ENCODE measurements at regions not wholly inside any gene's neighbourhood (a gene's known extent, or its start where the extent isn't known, plus 50 kb on each side); places are given as distances from the start of the nearest gene placed in this dataset.

DNA sequence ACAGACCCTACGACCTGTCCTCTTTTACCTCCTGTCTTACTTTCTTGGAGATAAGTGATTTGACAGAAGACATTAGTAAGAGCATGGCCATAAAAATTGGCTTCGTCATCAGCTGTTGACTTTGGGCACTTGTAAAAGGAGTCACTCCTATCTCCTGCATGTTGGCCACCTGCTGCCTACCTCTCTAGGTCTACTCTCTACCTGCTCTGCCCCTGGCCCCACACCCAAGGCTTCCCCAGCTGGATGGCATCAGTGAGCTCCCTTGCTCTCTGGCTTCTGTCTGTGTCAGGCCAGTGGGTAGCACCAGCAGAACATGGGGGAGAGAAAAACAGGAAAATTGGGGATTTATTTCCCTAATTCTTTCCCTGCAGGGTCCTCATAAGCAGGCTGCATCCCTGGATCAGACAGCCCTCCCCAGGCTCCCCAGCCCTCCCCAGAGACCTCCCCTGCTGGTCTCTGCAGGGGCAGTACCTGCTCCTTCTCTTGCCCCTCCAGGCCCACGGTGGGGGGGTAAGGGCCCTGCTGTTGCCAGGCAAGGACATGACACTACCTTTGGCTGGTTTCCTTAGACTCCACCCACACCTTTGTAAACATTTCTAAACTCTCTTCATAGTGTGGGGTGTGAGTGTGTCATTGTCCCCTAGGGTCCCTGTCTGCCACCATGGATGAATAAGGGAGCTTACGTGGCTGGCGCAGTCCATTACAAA, 157.0 kb upstream of the NECTIN1 start:
- no peaks in the 10 kb centered on the region for H3K36me3 ChIP-seq
- intact Hi-C loops (cut with DNase I): no loop called here
- no peak overlapping the region for H3K4me3 ChIP-seq
- peak; percentile 70 for DNase-seq
- H3K9me3 ChIP-seq: no peaks in the 10 kb centered on the region
- peaks cover 3% of the 10 kb centered on the region for H3K4me1 ChIP-seq
- TF ChIP-seq, protein P1, sequence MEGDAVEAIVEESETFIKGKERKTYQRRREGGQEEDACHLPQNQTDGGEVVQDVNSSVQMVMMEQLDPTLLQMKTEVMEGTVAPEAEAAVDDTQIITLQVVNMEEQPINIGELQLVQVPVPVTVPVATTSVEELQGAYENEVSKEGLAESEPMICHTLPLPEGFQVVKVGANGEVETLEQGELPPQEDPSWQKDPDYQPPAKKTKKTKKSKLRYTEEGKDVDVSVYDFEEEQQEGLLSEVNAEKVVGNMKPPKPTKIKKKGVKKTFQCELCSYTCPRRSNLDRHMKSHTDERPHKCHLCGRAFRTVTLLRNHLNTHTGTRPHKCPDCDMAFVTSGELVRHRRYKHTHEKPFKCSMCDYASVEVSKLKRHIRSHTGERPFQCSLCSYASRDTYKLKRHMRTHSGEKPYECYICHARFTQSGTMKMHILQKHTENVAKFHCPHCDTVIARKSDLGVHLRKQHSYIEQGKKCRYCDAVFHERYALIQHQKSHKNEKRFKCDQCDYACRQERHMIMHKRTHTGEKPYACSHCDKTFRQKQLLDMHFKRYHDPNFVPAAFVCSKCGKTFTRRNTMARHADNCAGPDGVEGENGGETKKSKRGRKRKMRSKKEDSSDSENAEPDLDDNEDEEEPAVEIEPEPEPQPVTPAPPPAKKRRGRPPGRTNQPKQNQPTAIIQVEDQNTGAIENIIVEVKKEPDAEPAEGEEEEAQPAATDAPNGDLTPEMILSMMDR (IDR thresholded peaks at IDR 0.05): no peak
- H3K27me3 ChIP-seq: no peaks in the 10 kb centered on the region
- no peak overlapping the region for H3K9ac ChIP-seq (ENCODE audit: low read depth in 2 of 2, low read length in 2 of 2)
- H3K27ac ChIP-seq: no peak overlapping the region

DNA sequence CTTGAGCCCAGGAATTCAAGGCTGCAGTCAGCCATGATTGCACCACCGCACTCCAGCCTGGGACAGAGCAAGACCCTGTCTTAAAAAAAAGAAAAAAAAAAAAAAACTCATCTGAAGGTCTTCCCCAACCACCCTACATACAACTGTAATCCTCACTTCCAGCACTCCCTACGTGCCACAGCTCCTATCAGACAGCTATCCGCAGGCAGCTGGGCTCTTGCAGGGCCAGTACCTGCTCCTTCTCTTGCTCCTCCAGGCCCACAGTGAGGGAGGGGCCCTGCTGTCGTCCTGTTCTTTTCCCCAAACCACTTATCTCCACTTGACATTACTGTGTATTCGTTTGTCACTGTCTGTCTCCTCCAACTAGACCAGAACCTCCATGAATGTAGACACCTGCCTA, 156.1 kb upstream of the NECTIN1 start:
- Histone ChIP-seq H3K4me1 (peaks cover 3% of the 10 kb centered on the region), H3K9me3 (no peaks in the 10 kb centered on the region), H3K27ac (no peak overlapping the region), H3K36me3 (no peaks in the 10 kb centered on the region), H3K27me3 (no peaks in the 10 kb centered on the region), H3K4me3 (no peak overlapping the region), H3K9ac (ENCODE audit: low read depth in 2 of 2, low read length in 2 of 2) (no peak overlapping the region)
- DNase-seq: no peak
- intact Hi-C loops (cut with DNase I): no loop called here
- TF ChIP-seq, protein P1 (IDR thresholded peaks at IDR 0.05): no peak

DNA sequence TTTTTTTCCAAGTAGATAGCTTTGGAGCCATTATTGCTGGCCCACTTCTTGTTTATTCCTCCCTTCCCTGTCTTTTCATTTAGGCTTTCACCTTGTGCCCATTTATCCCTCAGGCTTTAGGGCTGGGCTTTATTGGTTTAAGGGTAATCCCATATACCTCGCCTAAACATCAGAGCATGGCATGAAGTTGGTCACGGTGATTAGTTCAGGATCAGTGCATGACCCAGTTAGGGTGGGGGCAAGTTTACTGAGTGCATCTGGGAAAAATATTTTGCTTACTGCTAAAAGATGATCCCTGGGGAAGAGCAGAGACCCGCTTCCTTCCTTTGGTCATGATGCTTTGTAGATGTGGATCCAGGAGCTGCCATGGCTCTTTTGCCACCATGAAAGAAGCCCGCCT, 153.3 kb upstream of the NECTIN1 start:
- intact Hi-C loops (cut with DNase I): no loop called here
- no peaks in the 10 kb centered on the region for H3K27me3 ChIP-seq
- no peak overlapping the region for H3K4me3 ChIP-seq
- no peaks in the 10 kb centered on the region for H3K9me3 ChIP-seq
- TF ChIP-seq, protein P1 (IDR thresholded peaks at IDR 0.05): no peak
- no peak overlapping the region for H3K9ac ChIP-seq (ENCODE audit: low read depth in 2 of 2, low read length in 2 of 2)
- no peaks in the 10 kb centered on the region for H3K36me3 ChIP-seq
- no peaks in the 10 kb centered on the region for H3K4me1 ChIP-seq
- H3K27ac ChIP-seq: no peak overlapping the region
- no peak for DNase-seq

DNA sequence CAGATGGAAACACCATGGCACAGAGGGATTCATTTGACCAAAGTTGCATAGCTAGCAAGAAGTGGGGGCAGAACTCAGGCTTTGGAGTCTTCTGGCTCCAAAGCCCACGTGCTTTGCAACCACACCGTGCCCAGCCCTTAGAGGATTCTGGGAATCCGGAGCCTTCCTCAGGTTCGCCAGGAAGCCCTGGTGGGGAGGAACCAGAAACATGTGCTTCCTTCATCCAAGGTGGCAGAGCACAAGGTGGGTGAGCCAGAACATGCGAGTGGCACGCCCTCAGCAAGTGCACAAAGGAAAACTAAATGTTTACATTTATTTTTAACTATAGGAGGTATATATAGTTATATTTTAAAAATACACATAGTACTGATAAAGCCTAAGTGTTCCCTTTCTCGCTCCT, 151.9 kb upstream of the NECTIN1 start:
- Histone ChIP-seq H3K4me3 (no peak overlapping the region), H3K9me3 (no peaks in the 10 kb centered on the region), H3K9ac (ENCODE audit: low read depth in 2 of 2, low read length in 2 of 2) (no peak overlapping the region), H3K36me3 (no peaks in the 10 kb centered on the region), H3K27me3 (no peaks in the 10 kb centered on the region), H3K4me1 (no peaks in the 10 kb centered on the region), H3K27ac (no peak overlapping the region)
- TF ChIP-seq, protein P1 (IDR thresholded peaks at IDR 0.05): no peak
- no peak for DNase-seq
- intact Hi-C loops (cut with DNase I): no loop called here

DNA sequence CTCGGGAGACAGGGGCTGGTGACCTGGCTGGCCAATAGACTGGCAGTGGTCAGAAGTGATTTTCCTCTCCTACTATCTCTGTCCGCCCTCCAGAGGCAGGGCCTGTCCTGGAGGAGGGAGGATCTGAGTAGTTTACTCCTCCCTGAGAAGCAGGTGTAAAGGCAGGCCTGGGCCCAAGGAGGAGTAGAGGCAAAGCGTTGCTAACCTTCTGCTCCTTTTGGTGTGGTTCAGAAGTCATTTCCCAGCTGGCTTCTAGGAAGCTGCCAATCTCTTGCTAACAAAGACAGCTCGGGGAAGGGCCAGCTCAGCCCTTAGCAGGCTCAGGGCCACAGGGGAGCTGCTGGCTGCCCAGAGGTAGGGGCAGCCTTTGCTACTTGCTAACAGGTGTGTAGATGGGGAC, 151.1 kb upstream of the NECTIN1 start:
- no peak for DNase-seq
- intact Hi-C loops (cut with DNase I): no loop called here
- Histone ChIP-seq H3K9me3 (no peaks in the 10 kb centered on the region), H3K36me3 (no peaks in the 10 kb centered on the region), H3K9ac (ENCODE audit: low read depth in 2 of 2, low read length in 2 of 2) (no peak overlapping the region), H3K4me1 (no peaks in the 10 kb centered on the region), H3K27ac (no peak overlapping the region), H3K27me3 (no peaks in the 10 kb centered on the region), H3K4me3 (no peak overlapping the region)
- TF ChIP-seq, protein P1 (IDR thresholded peaks at IDR 0.05): no peak
